ENCODE measurements at regions not wholly inside any gene's neighbourhood (a gene's known extent, or its start where the extent isn't known, plus 50 kb on each side); places are given as distances from the start of the nearest gene placed in this dataset.
"Not testable (repeated sequence)": the region's sequence is repeated elsewhere in the genome, so short reads cannot be mapped to it uniquely, and the experiment has no call there.

DNA sequence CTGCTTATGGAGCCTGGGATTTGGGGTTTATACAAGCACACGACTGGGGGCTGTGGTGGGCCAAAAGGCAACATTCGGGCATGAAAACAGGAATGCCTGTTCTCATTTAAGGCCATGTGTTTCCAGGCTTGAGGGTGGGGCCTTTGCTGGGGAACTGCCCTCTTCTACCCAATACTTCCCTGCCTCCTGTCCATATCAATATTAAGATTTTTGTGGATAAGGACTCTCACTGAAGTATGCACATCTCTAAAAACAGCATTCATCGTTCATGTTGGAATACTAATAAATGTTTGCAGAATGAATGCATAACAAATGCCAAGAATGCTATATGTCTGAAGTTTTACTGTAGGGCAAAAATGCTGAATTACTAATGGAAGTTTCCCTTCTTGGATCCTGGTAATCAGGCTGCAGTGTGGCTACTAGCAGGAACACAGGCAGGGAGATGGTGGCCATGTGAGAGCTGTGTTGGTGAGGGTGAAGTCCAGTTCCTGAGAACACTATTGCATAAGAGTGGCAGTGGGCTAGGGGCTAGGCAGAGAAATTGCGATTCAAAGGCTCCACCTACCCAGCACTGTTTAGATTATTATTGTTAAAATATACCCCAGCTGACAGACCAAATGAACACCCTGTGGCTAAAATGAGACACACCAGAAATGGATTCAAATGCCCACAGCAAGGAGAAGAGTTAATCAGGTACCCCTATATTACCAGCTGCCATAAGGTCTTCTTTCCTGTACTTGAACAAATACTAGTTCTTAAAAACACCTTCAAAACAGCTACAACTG is 644.3 kb downstream of the EPM2A start:
- H3K27ac ChIP-seq (ENCODE audit: low read depth), result no peak overlapping the region
- 65% methylated on average over 4 of the region's 4 CpGs for WGBS
- H3K4me1 ChIP-seq (ENCODE audit: insufficient read depth), result no peaks in the 10 kb centered on the region
- no peak overlapping the region for H3K4me3 ChIP-seq (ENCODE audit: low read depth, low read length)
- H3K36me3 ChIP-seq (ENCODE audit: insufficient read depth), result no peaks in the 10 kb centered on the region
- DNase-seq (ENCODE audit: extremely low spot score), result no peak

- H3K36me3 ChIP-seq (ENCODE audit: insufficient read depth), result no peaks in the 10 kb centered on the region
- 71% methylated on average over 2 of the region's 2 CpGs for WGBS
- no peak overlapping the region for H3K4me3 ChIP-seq (ENCODE audit: low read depth, low read length)
- DNase-seq (ENCODE audit: extremely low spot score), result no peak
- no peaks in the 10 kb centered on the region for H3K4me1 ChIP-seq (ENCODE audit: insufficient read depth)
- H3K27ac ChIP-seq (ENCODE audit: low read depth), result no peak overlapping the region
Measured at GRCh38 chr6:145091586-145092142, 643.7 kb downstream of the EPM2A start.

GRCh38 chr6:145092554-145092953 is 642.8 kb downstream of the EPM2A start:
- DNase-seq (ENCODE audit: extremely low spot score), result no peak
- H3K27ac ChIP-seq (ENCODE audit: low read depth), result no peak overlapping the region
- no peaks in the 10 kb centered on the region for H3K4me1 ChIP-seq (ENCODE audit: insufficient read depth)
- 89% methylated on average over 4 of the region's 4 CpGs for WGBS
- no peak overlapping the region for H3K4me3 ChIP-seq (ENCODE audit: low read depth, low read length)
- H3K36me3 ChIP-seq (ENCODE audit: insufficient read depth), result no peaks in the 10 kb centered on the region

- DNase-seq (ENCODE audit: extremely low spot score), result no peak
- WGBS, result 86% methylated on average over 2 of the region's 2 CpGs
Measured at GRCh38 chr6:145093226-145093625, 642.1 kb downstream of the EPM2A start.

DNA sequence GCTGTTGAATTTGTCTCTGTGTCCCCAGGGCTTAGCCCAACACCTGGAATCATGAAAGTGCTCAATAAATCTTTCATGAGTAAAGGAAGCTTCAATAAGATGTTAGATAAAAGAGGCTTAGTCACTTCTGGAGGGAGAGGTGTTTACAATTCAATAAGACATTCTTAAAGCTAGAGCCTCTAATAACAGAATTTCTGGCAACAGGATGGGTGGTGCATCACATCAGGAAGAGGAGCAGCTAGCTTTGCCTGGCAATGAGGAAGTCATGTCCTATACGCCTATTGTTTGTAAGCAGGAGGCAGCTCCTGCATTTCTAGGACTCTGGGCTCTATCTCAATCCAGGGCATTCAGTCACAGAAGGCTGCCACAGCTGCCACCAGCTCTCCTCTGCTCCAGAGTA is 638.5 kb downstream of the EPM2A start:
- no peak for DNase-seq (ENCODE audit: extremely low spot score)
- Histone ChIP-seq H3K27ac (ENCODE audit: low read depth) (no peak overlapping the region), H3K36me3 (ENCODE audit: insufficient read depth) (no peaks in the 10 kb centered on the region), H3K4me1 (ENCODE audit: insufficient read depth) (no peaks in the 10 kb centered on the region), H3K4me3 (ENCODE audit: low read depth, low read length) (no peak overlapping the region)
- WGBS, result 46% methylated on average over 1 of the region's 1 CpG

More at GRCh38 chr6:145093226-145093625, 642.1 kb downstream of the EPM2A start:
- Histone ChIP-seq H3K36me3 (ENCODE audit: insufficient read depth) (no peaks in the 10 kb centered on the region), H3K4me1 (ENCODE audit: insufficient read depth) (no peaks in the 10 kb centered on the region), H3K4me3 (ENCODE audit: low read depth, low read length) (no peak overlapping the region), H3K27ac (ENCODE audit: low read depth) (no peak overlapping the region)

GRCh38 chr6:145098127-145098526 is 637.2 kb downstream of the EPM2A start:
- H3K27ac ChIP-seq (ENCODE audit: low read depth); H3K4me3 ChIP-seq (ENCODE audit: low read depth, low read length): not testable (repeated sequence)
- 82% methylated on average over 6 of the region's 6 CpGs for WGBS

GRCh38 chr6:145099713-145100112 is 635.6 kb downstream of the EPM2A start:
- Histone ChIP-seq H3K4me3 (ENCODE audit: low read depth, low read length) (no peak overlapping the region), H3K36me3 (ENCODE audit: insufficient read depth) (no peaks in the 10 kb centered on the region), H3K27ac (ENCODE audit: low read depth) (no peak overlapping the region), H3K4me1 (ENCODE audit: insufficient read depth) (no peaks in the 10 kb centered on the region)
- DNase-seq (ENCODE audit: extremely low spot score), result no peak
- WGBS, result 97% methylated on average over 1 of the region's 1 CpG

More at GRCh38 chr6:145098127-145098526, 637.2 kb downstream of the EPM2A start:
- H3K4me1 ChIP-seq (ENCODE audit: insufficient read depth); DNase-seq (ENCODE audit: extremely low spot score); H3K36me3 ChIP-seq (ENCODE audit: insufficient read depth): not testable (repeated sequence)

DNA sequence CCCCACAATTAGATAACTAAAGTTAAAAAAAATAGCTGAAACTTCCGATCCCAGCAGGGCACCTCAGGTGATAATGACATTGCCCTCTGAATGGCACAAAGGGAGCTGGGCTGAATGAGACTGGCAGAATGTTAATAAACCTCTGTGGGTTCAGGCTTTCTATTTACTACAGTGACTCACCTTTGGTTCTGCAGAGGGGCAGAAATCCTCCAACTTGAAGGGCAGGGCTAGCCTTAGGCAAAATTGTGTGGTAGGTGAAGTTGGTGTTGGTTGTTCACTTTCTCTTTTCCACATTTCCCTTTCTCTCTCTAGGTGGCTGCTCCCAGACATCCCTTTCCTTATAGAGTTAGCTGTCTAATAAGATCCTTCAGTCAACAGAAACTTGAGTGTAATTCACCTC is 625.2 kb downstream of the EPM2A start:
- WGBS, result 88% methylated on average over 1 of the region's 1 CpG
- H3K36me3 ChIP-seq (ENCODE audit: insufficient read depth), result peaks cover 2% of the 10 kb centered on the region
- DNase-seq (ENCODE audit: extremely low spot score), result no peak
- no peak overlapping the region for H3K27ac ChIP-seq (ENCODE audit: low read depth)
- no peaks in the 10 kb centered on the region for H3K4me1 ChIP-seq (ENCODE audit: insufficient read depth)
- no peak overlapping the region for H3K4me3 ChIP-seq (ENCODE audit: low read depth, low read length)

DNA sequence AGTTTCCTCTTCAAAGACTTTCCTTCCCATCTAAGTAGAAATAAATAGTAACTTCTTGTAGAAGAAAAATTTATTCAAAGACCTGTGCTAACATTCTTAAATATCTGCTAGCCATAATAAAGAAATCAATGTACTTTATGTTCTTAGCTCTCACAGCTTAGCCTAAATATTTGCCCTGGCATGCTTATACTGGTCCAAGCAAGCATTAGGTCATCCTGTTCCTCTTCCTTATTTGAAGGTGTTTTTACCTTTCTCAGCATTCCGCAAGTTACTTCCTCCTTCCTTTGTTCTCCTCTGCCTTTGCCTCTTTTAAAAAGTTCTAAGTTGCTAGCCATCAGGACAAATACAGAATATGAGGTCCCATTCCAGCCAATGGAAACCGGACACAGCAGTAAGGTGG is 623.9 kb downstream of the EPM2A start:
- not testable (repeated sequence) for H3K4me1 ChIP-seq (ENCODE audit: insufficient read depth); H3K27ac ChIP-seq (ENCODE audit: low read depth); H3K4me3 ChIP-seq (ENCODE audit: low read depth, low read length); DNase-seq (ENCODE audit: extremely low spot score); H3K36me3 ChIP-seq (ENCODE audit: insufficient read depth)
- WGBS, result 90% methylated on average over 2 of the region's 2 CpGs

- Histone ChIP-seq H3K36me3 (ENCODE audit: insufficient read depth) (peaks cover 2% of the 10 kb centered on the region), H3K27ac (ENCODE audit: low read depth) (no peak overlapping the region), H3K4me1 (ENCODE audit: insufficient read depth) (no peaks in the 10 kb centered on the region), H3K4me3 (ENCODE audit: low read depth, low read length) (no peak overlapping the region)
- WGBS, result 87% methylated on average over 7 of the region's 7 CpGs
- no peak for DNase-seq (ENCODE audit: extremely low spot score)
Measured at GRCh38 chr6:145112711-145113148, 622.6 kb downstream of the EPM2A start.

DNA sequence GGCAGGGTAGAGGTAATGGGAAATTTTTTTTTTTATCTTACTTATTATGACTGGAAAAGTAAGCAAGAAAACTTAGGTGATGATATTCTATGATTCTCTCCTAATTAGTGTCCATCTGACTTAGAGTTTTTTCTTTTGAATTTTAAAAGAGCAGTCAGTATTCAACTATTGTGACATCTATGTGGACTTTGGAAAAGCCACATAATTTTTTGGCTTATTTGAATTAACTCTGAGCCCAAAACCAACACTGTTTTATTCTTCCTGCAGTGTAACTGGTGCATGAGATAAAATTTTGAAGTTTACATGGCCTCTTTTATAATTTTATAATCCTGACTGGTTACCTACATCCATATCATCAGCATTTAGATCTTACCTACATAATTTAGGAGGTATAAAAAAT is 619.7 kb downstream of the EPM2A start:
- peaks cover 2% of the 10 kb centered on the region for H3K36me3 ChIP-seq (ENCODE audit: insufficient read depth)
- H3K27ac ChIP-seq (ENCODE audit: low read depth), result no peak overlapping the region
- H3K4me1 ChIP-seq (ENCODE audit: insufficient read depth), result no peaks in the 10 kb centered on the region
- H3K4me3 ChIP-seq (ENCODE audit: low read depth, low read length), result no peak overlapping the region
- no peak for DNase-seq (ENCODE audit: extremely low spot score)

DNA sequence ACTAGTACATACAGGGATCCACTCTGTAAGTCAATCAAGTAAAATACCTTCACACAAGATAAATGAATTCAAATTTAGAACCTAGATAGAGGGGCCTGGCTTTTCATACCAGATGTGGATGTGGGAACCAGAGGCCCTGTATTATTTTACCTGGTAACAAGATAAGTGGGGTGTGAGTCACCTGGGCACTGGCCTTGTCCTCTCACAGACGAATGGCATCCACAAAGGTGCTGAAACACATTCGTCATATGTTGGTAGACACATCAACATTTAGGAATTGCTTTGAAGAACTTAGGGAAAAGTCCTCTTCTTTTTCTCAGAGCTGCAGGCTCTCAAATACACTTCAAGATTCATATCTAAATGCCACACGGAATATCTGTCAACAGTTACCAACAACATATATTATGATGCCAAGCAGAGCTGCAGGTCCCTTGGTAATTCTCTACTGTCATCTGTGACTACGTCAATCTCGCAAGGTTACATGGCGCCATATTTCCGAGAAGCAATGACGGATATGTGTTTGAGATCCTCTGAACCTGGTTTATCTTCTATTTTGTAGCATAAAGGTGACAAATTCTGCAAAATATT is 618.6 kb downstream of the EPM2A start:
- 90% methylated on average over 8 of the region's 8 CpGs for WGBS
- H3K27ac ChIP-seq (ENCODE audit: low read depth), result no peak overlapping the region
- H3K4me3 ChIP-seq (ENCODE audit: low read depth, low read length), result no peak overlapping the region
- H3K4me1 ChIP-seq (ENCODE audit: insufficient read depth), result no peaks in the 10 kb centered on the region
- H3K36me3 ChIP-seq (ENCODE audit: insufficient read depth), result peaks cover 2% of the 10 kb centered on the region
- no peak for DNase-seq (ENCODE audit: extremely low spot score)

- no peak overlapping the region for H3K27ac ChIP-seq (ENCODE audit: low read depth)
- WGBS, result 86% methylated on average over 4 of the region's 4 CpGs
- no peak for DNase-seq (ENCODE audit: extremely low spot score)
- H3K4me1 ChIP-seq (ENCODE audit: insufficient read depth), result no peaks in the 10 kb centered on the region
- peaks cover 2% of the 10 kb centered on the region for H3K36me3 ChIP-seq (ENCODE audit: insufficient read depth)
- H3K4me3 ChIP-seq (ENCODE audit: low read depth, low read length), result no peak overlapping the region
Measured at GRCh38 chr6:145118224-145118623, 617.1 kb downstream of the EPM2A start.

GRCh38 chr6:145119081-145119480 is 616.2 kb downstream of the EPM2A start:
- Histone ChIP-seq H3K36me3 (ENCODE audit: insufficient read depth) (no peaks in the 10 kb centered on the region), H3K4me3 (ENCODE audit: low read depth, low read length) (no peak overlapping the region), H3K4me1 (ENCODE audit: insufficient read depth) (no peaks in the 10 kb centered on the region), H3K27ac (ENCODE audit: low read depth) (no peak overlapping the region)
- 73% methylated on average over 4 of the region's 4 CpGs for WGBS
- no peak for DNase-seq (ENCODE audit: extremely low spot score)
